HG03432 (cell line): ENCODE measurements at regions not wholly inside any gene's neighbourhood (a gene's known extent, or its start where the extent isn't known, plus 50 kb on each side); places are given as distances from the start of the nearest gene placed in this dataset.
"Not testable (repeated sequence)": the region's sequence is repeated elsewhere in the genome, so short reads cannot be mapped to it uniquely, and the experiment has no call there.

ENCODE experiments used
- ATAC-seq: cut with Tn5 transposase; IDR thresholded peaks from one replicate; pipeline ENCODE4 v1.9.1; 2021; ENCODE audit warnings: mild to moderate bottlenecking, moderate library complexity; ENCODE audit not compliant: unreplicated experiment

DNA sequence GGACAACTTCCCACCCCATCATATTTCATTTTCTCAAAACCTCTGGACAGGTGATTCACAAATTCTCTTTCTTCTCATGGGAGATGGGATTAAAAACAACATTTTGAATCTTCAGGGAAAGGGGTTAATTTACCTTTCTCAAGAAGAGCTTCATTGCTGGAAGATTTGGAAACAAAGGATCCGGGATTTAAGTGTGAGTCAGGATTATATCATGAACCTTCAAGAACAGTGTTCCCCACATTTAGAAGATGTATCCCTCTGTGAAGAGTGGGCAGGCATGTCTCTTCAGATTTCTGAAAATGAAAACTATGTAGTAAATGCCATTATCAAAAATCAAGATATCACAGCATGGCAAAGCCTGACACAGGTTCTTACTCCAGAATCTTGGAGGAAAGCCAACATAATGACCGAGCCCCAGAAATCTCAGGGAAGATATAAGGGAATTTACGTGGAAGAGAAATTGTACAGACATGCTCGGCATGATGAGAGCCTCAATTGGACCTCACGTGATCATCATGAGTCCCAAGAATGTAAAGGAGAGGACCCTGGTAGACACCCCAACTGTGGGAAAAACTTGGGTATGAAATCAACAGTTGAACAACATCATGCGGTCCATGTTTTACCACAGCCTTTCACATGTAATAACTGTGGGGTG lies 99.5 kb upstream of the GPR39 start:
- ATAC-seq, result not testable (repeated sequence)

DNA sequence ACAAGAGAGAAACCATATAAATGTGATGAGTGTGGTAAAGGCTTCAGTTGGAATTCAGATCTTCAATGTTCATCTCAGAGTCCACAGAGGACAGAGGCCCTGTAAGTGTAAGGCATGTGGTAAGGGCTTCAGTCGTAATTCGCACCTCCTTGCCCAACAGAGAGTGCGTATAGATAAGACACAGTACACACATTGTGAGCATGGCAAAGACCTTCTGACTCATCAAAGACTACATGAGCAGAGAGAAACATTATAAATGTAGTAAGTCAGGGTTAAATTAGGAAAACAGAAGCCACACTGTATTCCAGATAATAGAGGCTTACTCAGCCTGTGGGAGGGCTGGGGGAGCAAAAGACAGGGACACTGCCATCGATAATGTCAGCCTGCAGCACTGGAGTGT lies 98.1 kb upstream of the GPR39 start:
- ATAC-seq, result not testable (repeated sequence)

DNA sequence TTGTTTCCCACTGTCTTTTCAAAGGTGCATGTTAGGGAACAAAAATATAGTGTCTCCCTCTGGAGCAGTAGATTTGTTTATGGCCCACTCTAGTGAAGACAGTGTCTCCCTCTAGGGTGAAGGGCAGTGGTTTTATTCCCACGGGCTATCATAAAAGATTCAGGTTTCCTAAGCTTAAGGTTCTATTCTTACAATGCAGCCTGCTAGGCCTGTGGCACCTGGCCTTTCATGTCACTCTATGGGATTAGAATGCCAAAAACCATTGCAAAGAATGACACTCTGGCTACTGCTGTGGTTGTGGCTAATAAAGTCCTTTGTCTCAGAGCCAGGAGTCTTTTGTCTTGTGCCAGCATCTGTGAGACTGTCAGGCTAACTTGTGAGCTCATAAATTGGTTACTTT lies 92.6 kb upstream of the GPR39 start:
- not testable (repeated sequence) for ATAC-seq

DNA sequence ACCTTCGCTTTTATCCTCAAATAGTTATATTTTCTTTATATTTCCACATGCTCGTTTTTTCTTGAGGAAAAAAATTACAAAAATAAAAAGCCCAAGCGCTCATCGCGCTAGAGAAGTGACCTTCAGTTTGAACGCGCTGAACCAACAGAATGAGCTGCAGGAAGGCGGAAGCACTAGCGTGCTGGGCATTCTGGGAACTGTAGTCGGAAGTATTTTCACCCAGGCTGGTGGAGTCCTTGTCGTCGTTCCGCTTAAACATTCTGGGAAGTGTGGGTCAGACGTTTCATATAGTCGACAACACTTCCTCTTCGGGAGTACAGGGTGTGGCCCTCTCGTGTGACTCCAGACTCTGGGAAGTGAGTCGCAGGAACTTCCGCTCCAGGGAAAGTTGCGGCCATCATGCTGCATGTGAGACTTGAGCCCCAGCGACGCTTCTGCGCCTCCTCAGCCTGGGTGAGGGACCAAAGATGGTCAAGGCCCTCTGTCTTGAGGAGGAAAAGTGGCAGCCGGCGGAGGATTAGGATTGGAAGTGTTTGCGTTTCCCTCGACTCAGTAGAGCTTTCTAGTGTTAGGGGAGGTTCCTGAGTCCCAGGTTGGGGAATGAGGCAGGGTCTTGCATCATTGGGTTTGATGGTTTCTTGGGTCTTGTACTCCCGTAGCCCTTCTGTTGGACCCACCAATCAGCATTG lies 84.1 kb upstream of the GPR39 start:
- ATAC-seq, result not testable (repeated sequence)

DNA sequence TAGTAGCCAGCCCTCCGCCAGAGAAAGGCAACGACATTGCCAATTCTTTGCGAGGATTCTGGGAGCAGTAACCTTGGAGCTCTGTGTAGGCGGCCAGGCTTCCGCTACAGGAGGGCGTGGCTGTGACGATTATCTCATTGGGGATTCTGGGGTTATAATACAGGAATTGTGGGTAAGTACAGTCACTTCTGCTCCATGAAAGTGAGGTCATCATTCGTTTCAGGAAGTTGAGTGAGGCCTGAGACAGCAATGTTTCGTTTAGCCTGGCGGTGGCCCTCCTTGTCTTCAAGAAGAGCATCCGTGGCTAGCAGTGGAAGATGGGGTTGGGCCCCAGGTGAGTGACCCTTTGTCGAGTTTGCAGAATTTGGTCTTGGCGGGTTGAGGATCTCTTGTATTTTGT lies 79.5 kb upstream of the GPR39 start:
- ATAC-seq, result not testable (repeated sequence)

DNA sequence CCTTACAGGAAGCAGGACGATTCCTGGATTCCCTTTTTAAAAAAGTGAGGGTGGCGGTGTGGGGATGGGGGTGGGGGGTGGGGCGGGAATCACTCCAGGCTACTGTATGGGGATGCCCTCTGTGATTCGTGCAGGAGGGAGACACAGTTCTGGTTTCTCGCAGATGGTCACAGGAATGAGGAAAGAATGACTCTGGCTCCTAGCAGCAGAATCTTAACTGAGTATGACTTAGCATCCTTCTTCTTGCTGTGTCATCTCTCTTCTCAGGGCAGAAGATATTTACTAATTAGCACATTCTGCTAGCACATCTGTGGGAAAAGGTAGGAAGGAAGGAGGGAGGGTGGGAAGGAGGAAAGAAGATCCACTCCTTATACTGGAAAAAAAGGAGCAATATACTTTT lies 78.8 kb upstream of the GPR39 start:
- not testable (repeated sequence) for ATAC-seq

DNA sequence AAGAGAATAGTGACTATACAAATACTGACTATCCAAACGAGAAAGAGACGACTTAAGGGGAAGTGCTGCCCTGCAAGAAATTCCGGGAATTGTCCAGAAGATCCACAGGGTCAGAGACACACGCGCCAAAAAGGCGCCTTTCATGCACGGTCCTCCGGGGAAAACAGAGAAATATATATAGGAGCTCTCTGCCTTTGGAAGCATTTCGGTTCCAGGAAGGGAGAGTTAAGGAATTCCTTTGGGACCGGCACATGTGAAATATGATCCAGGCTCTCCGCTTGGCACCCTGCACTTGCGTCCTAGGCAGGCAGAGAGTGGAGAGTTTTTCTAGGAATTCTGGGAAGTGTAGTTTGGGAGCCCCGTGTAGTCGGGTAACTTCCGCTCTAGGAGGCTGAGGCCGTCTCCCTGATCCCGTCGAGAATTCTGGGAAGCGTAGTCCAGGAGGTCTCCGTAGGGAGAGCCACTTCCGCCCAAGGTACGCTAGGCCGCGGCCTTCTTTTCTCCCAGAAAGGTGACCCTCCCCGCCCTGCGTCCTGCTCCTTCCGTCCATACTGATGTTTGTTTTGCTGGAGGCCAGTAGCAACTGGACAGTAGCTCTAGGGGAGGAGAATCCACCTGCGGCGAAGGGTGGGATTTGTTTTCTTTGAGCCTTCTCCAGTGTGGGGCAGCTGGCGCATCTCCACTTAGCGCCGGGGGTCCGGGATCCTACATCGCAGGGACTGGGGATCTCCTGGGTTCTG lies 69.4 kb upstream of the GPR39 start:
- ATAC-seq, result not testable (repeated sequence)

DNA sequence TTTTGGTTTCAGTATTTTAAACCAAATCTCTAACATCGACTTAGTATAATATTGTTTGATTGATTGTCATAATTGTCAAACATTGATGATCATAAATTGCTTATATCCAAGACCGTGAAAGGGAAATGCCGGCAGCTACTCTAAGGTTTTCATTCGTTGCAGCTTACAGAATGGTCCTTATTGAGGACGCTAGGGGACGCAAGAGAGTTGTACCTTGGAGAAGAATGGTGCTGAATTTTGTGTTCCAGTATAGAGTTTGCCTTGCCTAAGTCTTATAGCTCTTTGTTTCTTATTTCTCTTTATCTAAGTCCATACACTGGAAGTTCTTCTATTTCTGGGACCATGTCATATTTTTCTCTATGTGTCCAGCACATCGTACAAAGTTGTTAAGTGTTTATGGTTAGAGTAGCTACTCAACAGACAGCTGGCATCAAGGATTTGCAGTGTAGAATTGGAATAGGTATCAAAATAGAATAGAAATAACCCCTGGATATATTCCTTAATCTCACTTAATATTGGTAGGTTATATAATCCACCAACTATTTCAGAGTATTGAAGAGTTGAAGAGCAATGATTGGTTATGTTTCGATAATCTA lies 67.4 kb upstream of the GPR39 start:
- not testable (repeated sequence) for ATAC-seq

DNA sequence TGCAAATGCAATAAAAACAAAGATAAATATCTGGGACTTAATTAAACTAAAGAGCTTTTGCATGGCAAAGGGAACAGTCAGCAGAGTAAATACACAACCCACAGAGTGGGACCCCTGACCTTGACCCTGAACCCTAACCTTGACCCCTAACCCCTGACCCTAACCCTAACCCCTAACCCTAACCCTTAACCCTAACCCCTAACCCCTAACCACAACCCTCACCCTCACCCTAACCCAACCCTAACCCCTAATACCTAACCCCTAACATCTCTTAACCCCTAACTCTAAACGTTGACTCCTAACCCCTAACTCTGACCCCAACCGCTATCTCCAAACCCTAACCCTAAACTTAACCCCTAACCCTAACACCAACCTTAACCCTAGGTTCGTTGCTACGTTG lies 64.9 kb upstream of the GPR39 start:
- not testable (repeated sequence) for ATAC-seq

DNA sequence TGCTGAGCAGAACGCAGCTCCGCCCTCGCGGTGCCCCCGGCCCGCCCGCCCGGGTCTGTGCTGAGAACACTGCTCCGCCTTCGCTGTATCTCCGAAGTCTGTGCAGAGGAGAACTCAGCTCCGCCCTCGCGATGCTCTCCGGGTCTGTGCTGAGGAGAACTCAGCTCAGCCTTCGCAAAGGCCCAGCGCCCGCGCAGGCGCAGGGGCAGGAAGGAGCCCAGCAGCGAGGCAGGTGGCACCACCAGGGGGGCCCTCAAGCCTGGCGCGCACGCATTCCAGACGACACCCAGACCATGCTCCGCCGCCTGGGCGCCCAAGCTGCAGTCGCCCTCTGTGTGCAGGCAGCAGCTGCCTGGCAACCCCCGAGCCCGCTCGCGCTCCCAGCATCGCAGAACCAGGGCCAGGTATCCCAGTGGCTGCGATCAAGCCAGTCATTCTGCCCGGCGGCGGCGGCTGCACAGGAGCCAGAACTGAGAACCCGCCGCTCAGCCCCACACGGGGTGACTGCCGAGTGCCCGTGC lies 64.1 kb upstream of the GPR39 start:
- ATAC-seq, result not testable (repeated sequence)

DNA sequence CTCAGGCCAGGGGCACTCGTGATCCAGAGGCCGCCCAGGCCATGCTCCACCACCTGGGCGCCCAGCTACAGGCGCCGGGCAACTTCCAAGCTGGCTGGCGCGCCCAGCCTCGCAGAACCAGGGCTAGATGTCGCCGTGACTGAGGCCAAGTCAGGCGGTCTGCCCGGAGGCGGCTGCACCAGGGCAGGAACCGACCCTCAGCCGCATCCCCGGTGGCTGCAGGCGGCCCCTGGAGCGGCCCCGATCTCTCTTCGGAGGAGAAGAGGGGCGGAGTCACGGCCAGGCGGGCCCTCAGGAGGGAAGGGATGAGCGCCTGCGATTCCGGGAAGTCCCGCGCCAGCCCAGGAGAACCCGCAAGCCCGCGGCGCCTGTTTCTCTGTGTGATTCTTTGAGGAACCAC lies 63.2 kb upstream of the GPR39 start:
- not testable (repeated sequence) for ATAC-seq

DNA sequence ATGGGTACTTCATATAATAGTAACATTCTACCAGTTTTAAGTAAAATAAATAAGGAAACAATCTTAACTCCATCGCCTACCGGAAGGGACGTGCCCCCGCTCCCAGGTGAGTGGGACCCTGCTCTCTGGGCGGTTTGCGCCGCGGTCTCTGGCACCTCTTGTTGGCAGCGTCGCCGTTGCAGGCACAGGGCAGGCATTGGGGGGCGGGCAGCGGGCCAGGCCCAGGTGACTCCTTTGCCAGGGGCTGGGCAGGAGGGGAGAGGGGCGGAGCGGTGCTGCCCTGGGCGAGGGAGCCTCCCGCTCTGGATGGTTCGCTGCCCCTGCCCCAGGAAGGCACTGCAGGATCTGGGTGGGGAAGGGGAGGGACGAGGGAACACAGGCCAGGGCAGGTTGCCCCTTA lies 55.6 kb upstream of the GPR39 start:
- not testable (repeated sequence) for ATAC-seq

DNA sequence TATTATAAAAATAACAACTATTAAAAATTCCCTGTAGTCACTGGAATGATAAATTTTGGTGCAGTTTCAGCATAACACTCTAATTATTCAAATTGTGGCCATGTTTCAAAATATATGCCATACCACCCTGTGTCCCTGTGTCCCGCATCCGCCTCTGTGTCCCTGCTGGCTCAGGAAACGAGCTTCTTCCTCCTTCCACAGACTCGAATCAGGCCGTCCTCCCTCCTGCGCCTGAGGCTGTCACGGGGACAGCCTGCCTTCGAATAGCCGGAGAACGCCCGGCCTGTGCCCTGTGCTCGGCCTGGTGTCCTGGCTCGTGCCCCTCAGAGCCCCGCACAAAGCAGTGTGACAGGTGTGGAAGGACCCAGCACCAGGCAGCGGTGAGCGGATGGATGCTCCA lies 55.1 kb upstream of the GPR39 start:
- not testable (repeated sequence) for ATAC-seq

DNA sequence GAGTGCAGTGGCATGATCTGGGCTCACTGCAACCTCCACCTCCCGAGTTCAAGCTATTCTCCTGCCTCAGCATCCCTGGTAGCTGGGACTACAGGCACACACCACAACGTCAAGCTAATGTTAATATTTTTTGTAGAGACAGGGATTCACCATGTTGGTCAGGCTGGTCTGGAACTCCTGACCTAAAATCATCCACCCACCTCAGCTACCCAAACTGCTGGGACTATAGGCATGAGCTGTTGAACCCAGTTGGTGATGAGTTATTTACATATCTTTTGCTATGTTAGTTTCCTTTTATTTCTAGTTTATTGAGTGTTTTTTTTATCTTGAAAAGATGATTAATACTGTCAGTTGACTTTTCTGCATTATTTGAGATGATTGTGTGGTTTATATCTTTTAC lies 53.3 kb upstream of the GPR39 start:
- ATAC-seq, result not testable (repeated sequence)

DNA sequence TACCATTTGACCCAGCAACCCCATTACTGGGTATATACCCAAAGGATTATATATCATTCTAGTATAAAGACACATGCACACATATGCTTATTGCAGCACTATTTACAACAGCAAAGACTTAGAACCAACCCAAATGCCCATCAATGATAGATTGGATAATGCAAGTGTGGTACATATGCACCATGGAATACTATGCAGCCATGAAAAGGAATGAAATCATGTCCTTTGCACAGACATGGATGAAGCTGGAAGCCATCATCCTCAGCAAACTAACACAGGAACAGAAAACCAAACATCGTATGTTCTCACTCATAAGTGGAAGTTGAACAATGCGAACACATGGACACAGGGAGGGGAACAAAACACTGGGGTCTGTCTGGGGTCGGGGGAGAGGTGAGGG lies 50.6 kb upstream of the GPR39 start:
- not testable (repeated sequence) for ATAC-seq

DNA sequence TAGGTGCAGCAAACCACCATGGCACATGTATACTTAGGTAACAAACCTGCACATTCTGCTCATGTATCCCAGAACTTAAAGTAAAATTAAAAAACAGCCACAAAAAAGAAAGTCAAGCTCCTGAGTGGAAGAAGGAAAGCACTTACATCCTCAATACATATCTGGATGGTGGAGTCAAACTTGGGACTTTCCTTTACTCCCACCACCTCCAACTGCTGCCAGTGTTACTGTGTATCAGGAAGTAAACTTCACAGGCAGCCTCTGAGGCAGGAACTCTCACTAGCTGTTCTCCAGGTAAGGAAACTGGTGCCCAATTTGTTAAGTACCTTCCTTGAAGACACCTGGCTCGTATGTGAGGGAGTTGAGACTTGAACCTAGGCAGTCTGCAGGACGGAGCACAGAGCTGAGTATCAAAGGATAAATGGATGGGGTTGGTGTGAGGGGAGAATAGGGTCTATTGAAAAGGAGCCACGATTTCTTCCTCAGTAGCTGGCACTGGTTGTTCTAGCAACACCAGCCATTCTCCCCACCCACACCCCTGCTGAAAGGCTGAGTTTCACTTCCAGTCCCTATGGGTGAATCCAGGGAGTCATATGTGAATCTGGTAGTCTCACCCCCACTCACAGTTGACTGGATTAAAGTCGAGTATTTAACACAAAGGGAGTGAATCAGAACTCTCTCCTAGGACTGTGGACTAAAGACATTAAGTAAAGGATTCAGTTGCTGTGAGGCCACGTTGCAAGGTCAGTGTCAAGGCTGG lies 50.0 kb upstream of the GPR39 start:
- ATAC-seq, result no peak
